ENCODE measurements at regions not wholly inside any gene's neighbourhood (a gene's known extent, or its start where the extent isn't known, plus 50 kb on each side); places are given as distances from the start of the nearest gene placed in this dataset.
A peak's percentile ranks its signal among the peaks of the same experiment; 100 is the strongest.

- no peak for DNase-seq
Measured at GRCh38 chr1:228899421-228899956, 164.2 kb downstream of the RHOU start.

- no peak for DNase-seq
Measured at GRCh38 chr1:228900099-228900885, 165.0 kb downstream of the RHOU start.

- no peak for DNase-seq
Measured at GRCh38 chr1:228900886-228901392, 165.7 kb downstream of the RHOU start.

- DNase-seq = no peak
Measured at GRCh38 chr1:228901936-228902681, 166.8 kb downstream of the RHOU start.

- DNase-seq = peak; percentile 73
Measured at GRCh38 chr1:228902781-228903433, 167.6 kb downstream of the RHOU start.

- no peak for DNase-seq
Measured at GRCh38 chr1:228903434-228904071, 168.3 kb downstream of the RHOU start.

GRCh38 chr1:228904222-228904621 is 168.9 kb downstream of the RHOU start:
- no peak for DNase-seq

GRCh38 chr1:228905701-228906101 is 170.4 kb downstream of the RHOU start:
- no peak for DNase-seq

GRCh38 chr1:228906223-228906860 is 171.1 kb downstream of the RHOU start:
- no peak for DNase-seq

GRCh38 chr1:228911225-228912210 is 176.2 kb downstream of the RHOU start:
- no peak for DNase-seq

- DNase-seq = no peak
Measured at GRCh38 chr1:228913626-228914414, 178.5 kb downstream of the RHOU start.

GRCh38 chr1:228914700-228915099 is 179.4 kb downstream of the RHOU start:
- no peak for DNase-seq

- no peak for DNase-seq
Measured at GRCh38 chr1:228917342-228917741, 182.1 kb downstream of the RHOU start.

GRCh38 chr1:228917755-228918154 is 182.5 kb downstream of the RHOU start:
- no peak for DNase-seq

GRCh38 chr1:228918335-228918734 is 183.1 kb downstream of the RHOU start:
- DNase-seq = no peak

GRCh38 chr1:228919914-228920313 is 184.6 kb downstream of the RHOU start:
- DNase-seq = no peak

GRCh38 chr1:228920831-228921230 is 185.6 kb downstream of the RHOU start:
- no peak for DNase-seq

GRCh38 chr1:228921481-228921880 is 186.2 kb downstream of the RHOU start:
- no peak for DNase-seq

- no peak for DNase-seq
Measured at GRCh38 chr1:228922722-228923376, 187.6 kb downstream of the RHOU start.
